Parathyroid adenoma (tissue), 2 donors: ENCODE measurements at regions not wholly inside any gene's neighbourhood (a gene's known extent, or its start where the extent isn't known, plus 50 kb on each side); places are given as distances from the start of the nearest gene placed in this dataset.
"Not testable (repeated sequence)": the region's sequence is repeated elsewhere in the genome, so short reads cannot be mapped to it uniquely, and the experiment has no call there.

Experiments
- H2AFZ ChIP-seq: fragments of 300-600 bp; sonication (generic); one replicate; pipeline ENCODE4 v1.7.0; 2017; ENCODE audit warnings: antibody characterized with exemption, mild to moderate bottlenecking
- H3K27ac ChIP-seq: fragments of 300-600 bp; sonication (generic); one replicate; pipeline ENCODE4 v1.7.0; 2017
- H3K27me3 ChIP-seq: fragments of 300-600 bp; sonication (generic); one replicate; pipeline ENCODE4 v1.7.0; 2017; ENCODE audit warnings: low read length; ENCODE audit not compliant: control insufficient read depth, insufficient read depth
- H3K36me3 ChIP-seq: fragments of 300-600 bp; sonication (generic); one replicate; pipeline ENCODE4 v1.7.0; 2017; ENCODE audit warnings: low read length; ENCODE audit not compliant: control insufficient read depth, insufficient read depth
- H3K4me1 ChIP-seq: fragments of 300-600 bp; sonication (generic); one replicate; pipeline ENCODE4 v1.7.0; 2017; ENCODE audit warnings: control low read depth
- H3K4me2 ChIP-seq: fragments of 300-600 bp; sonication (generic); one replicate; pipeline ENCODE4 v1.7.0; 2017; ENCODE audit warnings: low read length
- H3K4me3 ChIP-seq: fragments of 300-600 bp; sonication (generic); one replicate; pipeline ENCODE4 v1.7.0; 2017; ENCODE audit warnings: low read depth, low read length
- H3K79me2 ChIP-seq: fragments of 300-600 bp; sonication (generic); one replicate; pipeline ENCODE4 v1.7.0; 2017; ENCODE audit warnings: control low read depth
- H3K9ac ChIP-seq: fragments of 300-600 bp; sonication (generic); one replicate; pipeline ENCODE4 v1.7.0; 2017; ENCODE audit warnings: mild to moderate bottlenecking
- H3K9me3 ChIP-seq: fragments of 300-600 bp; sonication (generic); one replicate; pipeline ENCODE4 v1.7.0; 2017; ENCODE audit warnings: low read length; ENCODE audit not compliant: control insufficient read depth
- TF ChIP-seq, protein P1 (sequence below): fragments of 300-600 bp; sonication (generic); IDR thresholded peaks from one replicate; pipeline ENCODE4 v1.7.0; 2017; ENCODE audit warnings: antibody characterized with exemption, mild to moderate bottlenecking
- donor health status: primary hyperparathyroidism.

DNA sequence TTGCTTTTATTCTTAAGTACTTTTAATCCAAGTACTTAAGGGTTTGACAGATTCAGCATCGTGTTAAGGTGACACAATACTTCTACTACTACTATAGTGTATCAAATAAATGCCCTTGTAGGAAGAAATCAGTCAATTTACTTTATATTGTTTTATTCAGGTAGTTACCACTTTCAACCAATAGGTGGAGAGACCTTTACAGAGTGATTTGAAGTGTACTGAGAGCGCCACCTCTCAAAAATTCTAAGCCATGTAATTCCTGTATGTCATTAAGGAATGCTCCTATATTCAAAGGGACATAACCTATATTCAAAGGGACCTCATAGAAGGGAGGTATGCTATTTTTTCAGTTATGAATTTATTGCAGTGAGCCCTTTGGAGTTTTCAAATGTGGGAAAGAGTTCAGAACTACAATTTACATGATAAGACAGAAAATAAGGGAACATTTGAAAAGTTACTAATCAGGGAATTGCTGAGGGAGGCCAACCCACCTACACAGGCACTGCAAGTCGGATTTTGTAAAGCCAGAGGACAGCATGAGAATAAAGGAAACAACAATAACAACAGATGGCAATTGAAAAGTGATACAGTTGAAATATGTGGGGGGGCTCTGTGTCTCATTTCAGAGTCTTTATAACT lies 955.6 kb downstream of the TBC1D32 start:
- H3K79me2 ChIP-seq, result no peaks in the 10 kb centered on the region
- H3K9ac ChIP-seq, result no peak overlapping the region
- H3K4me2 ChIP-seq, result no peak overlapping the region
- no peak overlapping the region for H2AFZ ChIP-seq
- H3K9me3 ChIP-seq, result no peaks in the 10 kb centered on the region
- H3K4me1 ChIP-seq, result no peaks in the 10 kb centered on the region
- TF ChIP-seq, protein P1, sequence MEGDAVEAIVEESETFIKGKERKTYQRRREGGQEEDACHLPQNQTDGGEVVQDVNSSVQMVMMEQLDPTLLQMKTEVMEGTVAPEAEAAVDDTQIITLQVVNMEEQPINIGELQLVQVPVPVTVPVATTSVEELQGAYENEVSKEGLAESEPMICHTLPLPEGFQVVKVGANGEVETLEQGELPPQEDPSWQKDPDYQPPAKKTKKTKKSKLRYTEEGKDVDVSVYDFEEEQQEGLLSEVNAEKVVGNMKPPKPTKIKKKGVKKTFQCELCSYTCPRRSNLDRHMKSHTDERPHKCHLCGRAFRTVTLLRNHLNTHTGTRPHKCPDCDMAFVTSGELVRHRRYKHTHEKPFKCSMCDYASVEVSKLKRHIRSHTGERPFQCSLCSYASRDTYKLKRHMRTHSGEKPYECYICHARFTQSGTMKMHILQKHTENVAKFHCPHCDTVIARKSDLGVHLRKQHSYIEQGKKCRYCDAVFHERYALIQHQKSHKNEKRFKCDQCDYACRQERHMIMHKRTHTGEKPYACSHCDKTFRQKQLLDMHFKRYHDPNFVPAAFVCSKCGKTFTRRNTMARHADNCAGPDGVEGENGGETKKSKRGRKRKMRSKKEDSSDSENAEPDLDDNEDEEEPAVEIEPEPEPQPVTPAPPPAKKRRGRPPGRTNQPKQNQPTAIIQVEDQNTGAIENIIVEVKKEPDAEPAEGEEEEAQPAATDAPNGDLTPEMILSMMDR, result no peak
- H3K36me3 ChIP-seq, result no peaks in the 10 kb centered on the region
- no peak overlapping the region for H3K4me3 ChIP-seq
- H3K27me3 ChIP-seq, result no peaks in the 10 kb centered on the region
- H3K27ac ChIP-seq, result no peak overlapping the region

DNA sequence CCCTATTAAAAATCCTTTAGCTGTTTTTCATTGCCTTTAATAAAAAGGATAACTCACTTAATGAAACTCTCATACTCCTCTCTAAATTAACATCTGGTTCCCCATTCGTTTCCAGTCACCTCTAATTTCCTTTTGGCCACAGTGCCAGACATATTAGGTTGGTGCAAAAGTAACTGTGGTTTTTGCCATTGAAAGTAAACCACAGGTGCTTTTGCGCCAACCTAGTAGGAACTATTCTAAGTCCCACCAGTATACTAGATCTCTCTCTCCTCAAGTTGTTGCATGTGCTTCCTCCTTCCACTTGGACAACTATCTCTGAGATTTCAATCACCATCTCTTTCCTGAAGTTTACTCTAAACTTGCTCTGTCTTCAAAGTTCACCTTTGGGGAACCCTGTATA lies 961.1 kb downstream of the TBC1D32 start:
- no peak overlapping the region for H3K9ac ChIP-seq
- TF ChIP-seq, protein P1, result no peak

DNA sequence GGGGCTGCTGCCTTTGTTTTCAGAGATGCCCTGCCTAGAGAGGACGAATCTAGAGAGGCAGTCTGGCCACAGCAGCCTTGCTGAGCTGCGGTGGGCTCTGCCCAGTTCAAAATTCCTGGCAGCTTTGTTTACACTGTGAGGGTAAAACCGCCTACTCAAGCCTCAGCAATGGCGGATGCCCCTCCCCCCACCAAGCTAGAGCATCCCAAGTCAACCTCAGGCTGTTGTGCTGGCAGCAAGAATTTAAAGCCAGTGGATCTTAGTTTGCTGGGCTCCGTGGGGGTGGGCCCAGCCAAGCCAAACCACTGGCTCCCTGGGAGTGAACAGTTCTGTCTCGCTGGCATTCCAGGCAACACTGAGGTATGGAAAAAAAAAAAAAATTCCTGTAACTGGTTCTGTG lies 970.9 kb downstream of the TBC1D32 start:
- H3K27ac ChIP-seq, result no peak overlapping the region

More for the DNA sequence above, 961.1 kb downstream of the TBC1D32 start:
- H3K4me2 ChIP-seq, result no peak overlapping the region
- H3K27ac ChIP-seq, result no peak overlapping the region
- H3K79me2 ChIP-seq, result no peaks in the 10 kb centered on the region
- no peaks in the 10 kb centered on the region for H3K9me3 ChIP-seq
- H3K4me1 ChIP-seq, result no peaks in the 10 kb centered on the region
- no peaks in the 10 kb centered on the region for H3K36me3 ChIP-seq
- H3K27me3 ChIP-seq, result no peaks in the 10 kb centered on the region
- H3K4me3 ChIP-seq, result no peak overlapping the region
- H2AFZ ChIP-seq, result no peak overlapping the region

DNA sequence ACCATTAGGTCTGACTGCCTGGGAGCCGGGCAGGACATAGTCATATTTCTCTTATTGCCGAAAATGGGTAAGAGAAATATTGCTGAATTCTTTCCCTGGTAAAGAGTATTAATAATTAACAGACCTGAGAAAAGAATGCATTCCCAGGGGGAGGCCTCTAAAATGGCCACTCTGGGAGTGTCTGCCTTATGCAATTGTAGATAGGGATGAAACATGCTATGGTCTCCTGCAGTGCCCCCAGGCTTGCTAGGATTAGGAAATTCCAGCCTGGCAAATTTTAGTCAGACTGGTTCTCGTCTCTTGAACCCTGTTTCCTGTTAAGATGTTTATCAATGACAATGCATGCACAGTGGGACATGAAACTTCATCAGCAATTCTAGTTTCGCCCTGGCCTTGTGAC lies 975.7 kb downstream of the TBC1D32 start:
- H2AFZ ChIP-seq, H3K36me3 ChIP-seq, H3K79me2 ChIP-seq, H3K27ac ChIP-seq, H3K9me3 ChIP-seq, H3K4me2 ChIP-seq, H3K27me3 ChIP-seq, H3K9ac ChIP-seq, H3K4me3 ChIP-seq, H3K4me1 ChIP-seq: not testable (repeated sequence)

More for the DNA sequence above, 970.9 kb downstream of the TBC1D32 start:
- H3K36me3 ChIP-seq, result no peaks in the 10 kb centered on the region
- H2AFZ ChIP-seq, result no peak overlapping the region
- TF ChIP-seq, protein P1, result no peak
- no peaks in the 10 kb centered on the region for H3K4me1 ChIP-seq
- no peak overlapping the region for H3K4me3 ChIP-seq
- no peaks in the 10 kb centered on the region for H3K9me3 ChIP-seq
- no peak overlapping the region for H3K9ac ChIP-seq
- H3K4me2 ChIP-seq, result no peak overlapping the region
- H3K79me2 ChIP-seq, result no peaks in the 10 kb centered on the region
- H3K27me3 ChIP-seq, result no peaks in the 10 kb centered on the region

DNA sequence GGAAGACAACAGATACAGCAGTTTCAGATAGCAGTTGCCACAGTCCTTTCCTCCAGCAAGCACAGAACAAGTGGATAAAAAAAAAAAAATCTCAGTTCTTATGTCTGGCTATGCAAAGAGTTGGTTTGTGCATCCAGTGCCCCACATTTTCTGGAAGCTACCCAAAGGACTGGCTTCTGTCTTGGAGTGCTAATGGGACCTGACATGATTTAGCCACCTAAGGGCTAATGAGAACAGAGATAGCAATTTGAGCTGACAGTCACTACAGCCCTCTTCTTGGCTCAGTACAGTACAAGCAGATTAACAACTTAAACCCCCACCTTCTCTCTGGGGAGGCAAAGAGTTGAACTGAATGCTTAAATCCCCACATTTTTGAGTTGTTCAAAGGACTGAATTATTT lies 976.8 kb downstream of the TBC1D32 start:
- Histone ChIP-seq H3K27me3 (no peaks in the 10 kb centered on the region), H3K36me3 (no peaks in the 10 kb centered on the region), H3K9me3 (no peaks in the 10 kb centered on the region), H3K4me3 (no peak overlapping the region), H3K4me1 (no peaks in the 10 kb centered on the region), H3K79me2 (no peaks in the 10 kb centered on the region), H3K9ac (no peak overlapping the region), H3K27ac (no peak overlapping the region), H2AFZ (no peak overlapping the region), H3K4me2 (no peak overlapping the region)
- TF ChIP-seq, protein P1, result no peak
